H9 (cell line): ENCODE measurements at regions not wholly inside any gene's neighbourhood (a gene's known extent, or its start where the extent isn't known, plus 50 kb on each side); places are given as distances from the start of the nearest gene placed in this dataset.

Experiments used
- DNase-seq: peaks from one replicate; pipeline ENCODE4 v3.0.0-alpha.2; 2017
- H2AFZ ChIP-seq: one replicate; pipeline ENCODE4 v1.6.1; 2013; ENCODE audit warnings: mild to moderate bottlenecking, low read length, control low read depth, moderate library complexity
- H2AK5ac ChIP-seq: 2 replicates; pipeline ENCODE4 v1.6.1; 2013; ENCODE audit warnings: low read length, control low read depth, mixed read lengths; ENCODE audit not compliant: insufficient read length
- H2BK120ac ChIP-seq: one replicate; pipeline ENCODE4 v1.6.1; 2013; ENCODE audit warnings: low read depth, mild to moderate bottlenecking, low read length, control low read depth, inconsistent platforms; ENCODE audit not compliant: poor library complexity, severe bottlenecking
- H2BK12ac ChIP-seq: 2 replicates; pipeline ENCODE4 v1.6.1; 2013; ENCODE audit warnings: low read length, control low read depth, mixed read lengths, low read depth; ENCODE audit not compliant: insufficient read length
- H2BK15ac ChIP-seq: 2 replicates; pipeline ENCODE4 v1.6.1; 2013; ENCODE audit warnings: low read depth, low read length, control low read depth
- H2BK20ac ChIP-seq: one replicate; pipeline ENCODE4 v1.6.1; 2013; ENCODE audit warnings: low read depth, mild to moderate bottlenecking, low read length, control low read depth, inconsistent platforms; ENCODE audit not compliant: poor library complexity, severe bottlenecking
- H2BK5ac ChIP-seq: 2 replicates; pipeline ENCODE4 v1.6.1; 2013; ENCODE audit warnings: low read length, control low read depth, mixed read lengths; ENCODE audit not compliant: insufficient read length
- H3K14ac ChIP-seq: 2 replicates; pipeline ENCODE4 v1.6.1; 2013; ENCODE audit warnings: low read length, control low read depth; ENCODE audit not compliant: insufficient read depth
- H3K18ac ChIP-seq: 2 replicates; pipeline ENCODE4 v1.6.1; 2013; ENCODE audit warnings: low read depth, mild to moderate bottlenecking, mixed read lengths, low read length, control low read depth; ENCODE audit not compliant: insufficient read length
- H3K23ac ChIP-seq: 2 replicates; pipeline ENCODE4 v1.6.1; 2013; ENCODE audit warnings: low read length, control low read depth, mixed read lengths, low read depth; ENCODE audit not compliant: insufficient read length
- H3K23me2 ChIP-seq: 2 replicates; pipeline ENCODE4 v1.6.1; 2013; ENCODE audit warnings: low read depth, mild to moderate bottlenecking, mixed read lengths, low read length, control low read depth; ENCODE audit not compliant: insufficient read length, poor library complexity, severe bottlenecking
- H3K27ac ChIP-seq: 2 replicates; pipeline ENCODE4 v1.5.1; 2013; ENCODE audit warnings: low read length, control low read depth, mixed read lengths, low read depth; ENCODE audit not compliant: insufficient read length
- H3K27me3 ChIP-seq: 2 replicates; pipeline ENCODE4 v1.6.1; 2013; ENCODE audit warnings: low read length, control low read depth, inconsistent platforms; ENCODE audit not compliant: insufficient read depth
- H3K4ac ChIP-seq: 2 replicates; pipeline ENCODE4 v1.6.1; 2013; ENCODE audit warnings: low read depth, mild to moderate bottlenecking, control low read depth, inconsistent platforms, low read length, moderate library complexity
- H3K4me1 ChIP-seq: 2 replicates; pipeline ENCODE4 v1.6.1; 2013; ENCODE audit warnings: low read length, control low read depth, inconsistent platforms; ENCODE audit not compliant: insufficient read depth
- H3K4me2 ChIP-seq: 2 replicates; pipeline ENCODE4 v1.6.1; 2013; ENCODE audit warnings: low read length, control low read depth, mixed read lengths; ENCODE audit not compliant: insufficient read length, insufficient read depth
- H3K56ac ChIP-seq: 2 replicates; pipeline ENCODE4 v1.6.1; 2013; ENCODE audit warnings: low read depth, mild to moderate bottlenecking, mixed read lengths, low read length, control low read depth; ENCODE audit not compliant: insufficient read length
- H3K79me1 ChIP-seq: 2 replicates; pipeline ENCODE4 v1.6.1; 2013; ENCODE audit warnings: low read depth, mild to moderate bottlenecking, moderate library complexity, low read length, control low read depth, inconsistent platforms; ENCODE audit not compliant: insufficient read depth, poor library complexity, severe bottlenecking
- H3K79me2 ChIP-seq: 2 replicates; pipeline ENCODE4 v1.6.1; 2013; ENCODE audit warnings: low read length, control low read depth, inconsistent platforms; ENCODE audit not compliant: insufficient read depth
- H3K9ac ChIP-seq: 2 replicates; pipeline ENCODE4 v1.6.1; 2013; ENCODE audit warnings: low read length, control low read depth, mixed read lengths; ENCODE audit not compliant: insufficient read length; ENCODE audit errors: extremely low read depth
- H3K9me3 ChIP-seq: one replicate; pipeline ENCODE4 v1.6.1; 2013; ENCODE audit warnings: low read depth, low read length, inconsistent platforms; ENCODE audit not compliant: control insufficient read depth
- H3T11ph ChIP-seq: one replicate; pipeline ENCODE4 v1.6.1; 2013; ENCODE audit warnings: mild to moderate bottlenecking, low read length, control low read depth, inconsistent platforms
- H4K20me1 ChIP-seq: one replicate; pipeline ENCODE4 v1.6.1; 2013; ENCODE audit not compliant: control insufficient read depth, insufficient read length, insufficient read depth
- H4K5ac ChIP-seq: 2 replicates; pipeline ENCODE4 v1.6.1; 2013; ENCODE audit warnings: low read depth, mild to moderate bottlenecking, mixed read lengths, low read length, control low read depth; ENCODE audit not compliant: insufficient read length
- H4K8ac ChIP-seq: replicated peaks from 2 replicates; pipeline ENCODE4 v1.6.1; 2013; ENCODE audit warnings: low read length, control low read depth, mixed read lengths, low read depth; ENCODE audit not compliant: insufficient read length
- H4K91ac ChIP-seq: 2 replicates; pipeline ENCODE4 v1.6.1; 2013; ENCODE audit warnings: low read depth, mild to moderate bottlenecking, moderate library complexity, mixed read lengths, low read length, control low read depth; ENCODE audit not compliant: insufficient read length
- H3K27ac Mint-ChIP-seq, 3 experiments: 2 replicates in 2 of 3; 3 replicates in 1 of 3; pipeline ENCODE4 v1.8.0; 2020 to 2021; ENCODE audit warnings: mixed read lengths in 3 of 3, mild to moderate bottlenecking in 1 of 3, moderate library complexity in 1 of 3
- H3K27me3 Mint-ChIP-seq: 2 replicates; pipeline ENCODE4 v1.8.0; 2021; ENCODE audit warnings: low read depth, mild to moderate bottlenecking, moderate library complexity, mixed read lengths
- H3K36me3 Mint-ChIP-seq, 3 experiments: 2 replicates in 2 of 3; 3 replicates in 1 of 3; pipeline ENCODE4 v1.8.0; 2020 to 2021; ENCODE audit warnings: low read depth in 3 of 3, mixed read lengths in 3 of 3; ENCODE audit not compliant: insufficient read depth in 1 of 3
- H3K4me1 Mint-ChIP-seq, 2 experiments: 2 replicates each; pipeline ENCODE4 v1.8.0; 2020; ENCODE audit warnings: mixed read lengths in 2 of 2
- H3K4me3 Mint-ChIP-seq, 2 experiments: 2 replicates in 1 of 2; 3 replicates in 1 of 2; pipeline ENCODE4 v1.8.0; 2020 to 2021; ENCODE audit warnings: mild to moderate bottlenecking in 2 of 2, mixed read lengths in 2 of 2, moderate library complexity in 1 of 2
- H3K9me3 Mint-ChIP-seq, 2 experiments: 2 replicates in 1 of 2; 3 replicates in 1 of 2; pipeline ENCODE4 v1.8.0; 2020; ENCODE audit warnings: mild to moderate bottlenecking in 2 of 2, mixed read lengths in 2 of 2, moderate library complexity in 1 of 2
- CTCF ChIP-seq: fragments of 200-600 bp; sonication (generic); conservative IDR thresholded peaks from 3 replicates; pipeline ENCODE4 v1.8.0; 2021; ENCODE audit warnings: antibody characterized with exemption, mild to moderate bottlenecking
- WGBS: extraction: QIAGEN DNeasy Blood & Tissue Kit; methylation state at CpG from one replicate; pipeline ENCODE4 v1.1.7; 2013; ENCODE audit warnings: missing lambda C conversion rate, low lambda C conversion rate, mixed read lengths; ENCODE audit not compliant: insufficient read length; ENCODE audit errors: extremely low coverage; 5-methylcytosine and 5-hydroxymethylcytosine counted together

GRCh38 chr1:217026531-217026930 lies 303.3 kb upstream of the ESRRG start:
- Histone ChIP-seq H4K8ac (no peak overlapping the region), H2BK120ac (no peak overlapping the region), H3K9ac (no peak overlapping the region), H3K79me1 (no peaks in the 10 kb centered on the region), H3K18ac (no peak overlapping the region), H3K27ac (no peak overlapping the region), H2BK15ac (no peak overlapping the region), H3K9me3 (no peaks in the 10 kb centered on the region), H3T11ph (no peak overlapping the region), H3K23me2 (no peaks in the 10 kb centered on the region), H2BK20ac (no peak overlapping the region), H2BK12ac (no peak overlapping the region), H3K4me1 (no peaks in the 10 kb centered on the region; the same call in 1 of the 2 replicates), H2AFZ (no peak overlapping the region), H4K91ac (no peak overlapping the region), H3K14ac (no peak overlapping the region), H3K4me2 (no peak overlapping the region), H3K23ac (no peak overlapping the region), H2AK5ac (no peak overlapping the region), H3K4ac (no peak overlapping the region), H3K56ac (no peak overlapping the region), H4K20me1 (no peaks in the 10 kb centered on the region), H4K5ac (no peak overlapping the region), H3K27me3 (no peaks in the 10 kb centered on the region), H2BK5ac (no peak overlapping the region), H3K79me2 (no peaks in the 10 kb centered on the region)
- H3K4me3 Mint-ChIP-seq = no peak overlapping the region
- TF ChIP-seq CTCF = no peak
- no CpG with 5 or more reads among the region's 2 CpGs for WGBS
- no peak overlapping the region for H3K27ac Mint-ChIP-seq
- H3K4me1 Mint-ChIP-seq = peaks cover 0 to 3% of the 10 kb centered on the region in 2 experiments; a peak in 1 of 4 replicates
- DNase-seq = no peak
- H3K9me3 Mint-ChIP-seq = no peaks in the 10 kb centered on the region
- no peaks in the 10 kb centered on the region for H3K36me3 Mint-ChIP-seq
- no peaks in the 10 kb centered on the region for H3K27me3 Mint-ChIP-seq
